ENCODE measurements at regions not wholly inside any gene's neighbourhood (a gene's known extent, or its start where the extent isn't known, plus 50 kb on each side); places are given as distances from the start of the nearest gene placed in this dataset.

DNA sequence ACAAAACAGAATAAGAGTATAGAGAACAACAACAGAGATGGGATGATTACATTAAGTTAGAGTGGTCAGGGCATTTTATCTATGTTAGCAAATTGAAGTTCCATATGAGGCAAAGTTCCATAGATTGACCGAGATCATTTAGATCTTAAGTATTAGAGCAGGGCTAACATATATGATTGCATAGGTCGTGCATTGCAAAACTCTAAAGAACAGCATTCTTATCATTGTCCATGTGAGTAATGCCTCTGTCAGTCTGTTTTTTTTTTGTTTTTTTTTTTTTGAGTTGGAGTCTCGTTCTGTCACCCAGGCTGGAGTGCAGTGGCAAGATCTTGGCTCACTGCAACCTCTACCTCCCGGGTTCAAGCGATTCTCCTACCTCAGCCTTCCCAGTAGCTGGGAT lies 341.7 kb upstream of the KCNH8 start:
- H3K27ac Mint-ChIP-seq (ENCODE audit: unreplicated experiment) = no peak overlapping the region
- H3K4me3 Mint-ChIP-seq = no peak overlapping the region
- no peak for DNase-seq (ENCODE audit: low read depth, low spot score)
- H3K27me3 Mint-ChIP-seq (ENCODE audit: low read depth) = no peaks in the 10 kb centered on the region
- TF ChIP-seq, protein P1, sequence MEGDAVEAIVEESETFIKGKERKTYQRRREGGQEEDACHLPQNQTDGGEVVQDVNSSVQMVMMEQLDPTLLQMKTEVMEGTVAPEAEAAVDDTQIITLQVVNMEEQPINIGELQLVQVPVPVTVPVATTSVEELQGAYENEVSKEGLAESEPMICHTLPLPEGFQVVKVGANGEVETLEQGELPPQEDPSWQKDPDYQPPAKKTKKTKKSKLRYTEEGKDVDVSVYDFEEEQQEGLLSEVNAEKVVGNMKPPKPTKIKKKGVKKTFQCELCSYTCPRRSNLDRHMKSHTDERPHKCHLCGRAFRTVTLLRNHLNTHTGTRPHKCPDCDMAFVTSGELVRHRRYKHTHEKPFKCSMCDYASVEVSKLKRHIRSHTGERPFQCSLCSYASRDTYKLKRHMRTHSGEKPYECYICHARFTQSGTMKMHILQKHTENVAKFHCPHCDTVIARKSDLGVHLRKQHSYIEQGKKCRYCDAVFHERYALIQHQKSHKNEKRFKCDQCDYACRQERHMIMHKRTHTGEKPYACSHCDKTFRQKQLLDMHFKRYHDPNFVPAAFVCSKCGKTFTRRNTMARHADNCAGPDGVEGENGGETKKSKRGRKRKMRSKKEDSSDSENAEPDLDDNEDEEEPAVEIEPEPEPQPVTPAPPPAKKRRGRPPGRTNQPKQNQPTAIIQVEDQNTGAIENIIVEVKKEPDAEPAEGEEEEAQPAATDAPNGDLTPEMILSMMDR (conservative IDR thresholded peaks at IDR 0.05) = no peak
- peaks cover 3% of the 10 kb centered on the region for H3K36me3 Mint-ChIP-seq (ENCODE audit: low read depth)
- no peaks in the 10 kb centered on the region for H3K9me3 Mint-ChIP-seq
- no peaks in the 10 kb centered on the region for H3K4me1 Mint-ChIP-seq

DNA sequence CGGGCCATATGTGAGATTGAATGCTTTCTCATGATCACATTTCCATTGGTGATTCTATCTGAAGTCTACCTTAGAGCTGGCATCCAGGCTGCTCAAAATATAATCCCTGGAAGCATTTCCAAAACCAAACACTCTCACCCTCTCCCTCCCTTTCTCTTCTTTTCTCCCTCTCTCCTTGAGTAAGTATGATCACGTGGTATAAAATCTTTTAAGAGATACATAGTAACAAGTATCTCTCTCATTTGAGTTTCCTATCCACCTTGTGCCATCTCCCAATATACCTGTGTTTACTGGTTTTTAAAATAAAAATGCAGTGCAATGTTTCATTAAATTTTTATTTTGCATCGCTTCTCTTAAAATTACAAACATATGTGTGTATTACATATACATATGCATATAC lies 350.9 kb upstream of the KCNH8 start:
- H3K9me3 Mint-ChIP-seq = no peaks in the 10 kb centered on the region
- no peak overlapping the region for H3K27ac Mint-ChIP-seq (ENCODE audit: unreplicated experiment)
- H3K4me1 Mint-ChIP-seq = no peaks in the 10 kb centered on the region
- TF ChIP-seq, protein P1 (conservative IDR thresholded peaks at IDR 0.05) = no peak
- no peaks in the 10 kb centered on the region for H3K36me3 Mint-ChIP-seq (ENCODE audit: low read depth)
- DNase-seq (ENCODE audit: low read depth, low spot score) = no peak
- no peak overlapping the region for H3K4me3 Mint-ChIP-seq
- no peaks in the 10 kb centered on the region for H3K27me3 Mint-ChIP-seq (ENCODE audit: low read depth)

DNA sequence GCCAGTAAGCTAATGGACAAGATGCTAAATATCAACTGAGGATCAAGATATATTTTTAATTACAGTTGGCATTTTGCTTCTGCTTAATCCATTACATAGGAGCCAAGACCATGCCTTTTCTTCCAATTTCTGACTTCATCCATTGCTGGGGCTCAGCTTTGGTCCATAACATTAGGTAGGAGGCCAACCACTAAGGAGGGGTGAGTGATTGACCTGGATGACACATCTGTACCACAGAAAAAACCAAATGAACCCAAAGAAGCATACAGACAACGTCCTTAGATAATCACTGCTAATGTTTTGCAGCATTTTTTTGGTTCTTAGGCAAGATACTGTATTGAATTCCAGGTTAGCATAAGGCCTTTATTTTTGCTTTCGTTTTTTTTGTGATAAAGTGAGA lies 353.2 kb upstream of the KCNH8 start:
- H3K27ac Mint-ChIP-seq (ENCODE audit: unreplicated experiment) = no peak overlapping the region

DNA sequence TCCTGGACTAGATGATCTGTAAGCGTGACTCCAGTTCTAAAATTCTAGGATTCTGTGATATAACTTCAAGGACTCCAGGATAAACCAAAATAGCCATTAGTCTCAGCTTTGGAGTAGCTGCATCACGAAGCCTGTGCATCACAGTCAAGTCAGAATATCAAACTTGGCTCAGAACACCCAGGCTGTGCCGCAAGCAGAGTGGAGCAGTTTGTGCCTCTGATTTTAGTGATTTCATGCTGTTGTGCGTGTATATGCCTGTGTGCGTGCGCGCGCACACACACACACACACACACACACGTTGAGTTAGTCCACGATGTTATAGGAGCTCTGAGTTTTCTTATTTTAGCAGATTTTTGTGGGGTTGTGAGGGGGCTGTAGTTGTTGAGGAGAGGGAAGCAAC lies 356.6 kb upstream of the KCNH8 start:
- H3K36me3 Mint-ChIP-seq (ENCODE audit: low read depth) = no peaks in the 10 kb centered on the region
- H3K27me3 Mint-ChIP-seq (ENCODE audit: low read depth) = peaks cover 5% of the 10 kb centered on the region

More for the DNA sequence above, 353.2 kb upstream of the KCNH8 start:
- peaks cover 3% of the 10 kb centered on the region for H3K27me3 Mint-ChIP-seq (ENCODE audit: low read depth)
- no peak for DNase-seq (ENCODE audit: low read depth, low spot score)
- TF ChIP-seq, protein P1 (conservative IDR thresholded peaks at IDR 0.05) = no peak
- no peaks in the 10 kb centered on the region for H3K9me3 Mint-ChIP-seq
- H3K4me3 Mint-ChIP-seq = no peak overlapping the region
- H3K36me3 Mint-ChIP-seq (ENCODE audit: low read depth) = no peaks in the 10 kb centered on the region
- no peaks in the 10 kb centered on the region for H3K4me1 Mint-ChIP-seq

DNA sequence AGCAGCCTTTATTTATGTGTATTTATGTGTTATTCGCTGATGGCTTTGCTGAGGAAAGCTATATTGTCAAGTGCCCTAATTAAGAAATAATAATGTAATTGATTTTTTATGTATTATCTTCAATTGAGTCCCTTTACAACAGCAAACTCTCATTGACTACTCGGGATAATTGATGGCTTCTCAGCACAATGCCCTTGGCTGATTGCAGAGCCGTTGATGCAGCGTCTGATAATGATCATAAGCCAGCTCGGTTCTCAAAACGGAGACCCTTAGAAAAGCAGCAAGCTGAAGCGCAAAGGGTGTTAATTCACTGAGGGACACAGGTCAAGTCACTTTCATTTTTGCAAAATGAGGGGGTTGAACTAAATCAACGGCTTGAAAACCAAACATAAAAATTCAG lies 357.1 kb upstream of the KCNH8 start:
- TF ChIP-seq, protein P1 (conservative IDR thresholded peaks at IDR 0.05) = no peak
- DNase-seq (ENCODE audit: low read depth, low spot score) = no peak
- no peak overlapping the region for H3K27ac Mint-ChIP-seq (ENCODE audit: unreplicated experiment)
- peaks cover 8% of the 10 kb centered on the region for H3K9me3 Mint-ChIP-seq
- H3K4me1 Mint-ChIP-seq = no peaks in the 10 kb centered on the region
- H3K36me3 Mint-ChIP-seq (ENCODE audit: low read depth) = no peaks in the 10 kb centered on the region
- H3K4me3 Mint-ChIP-seq = no peak overlapping the region
- peaks cover 5% of the 10 kb centered on the region for H3K27me3 Mint-ChIP-seq (ENCODE audit: low read depth)

More for the DNA sequence above, 356.6 kb upstream of the KCNH8 start:
- DNase-seq (ENCODE audit: low read depth, low spot score) = no peak
- Mint-ChIP-seq H3K9me3 (peaks cover 8% of the 10 kb centered on the region), H3K27ac (ENCODE audit: unreplicated experiment) (no peak overlapping the region), H3K4me3 (no peak overlapping the region), H3K4me1 (no peaks in the 10 kb centered on the region)
- TF ChIP-seq, protein P1 (conservative IDR thresholded peaks at IDR 0.05) = no peak

DNA sequence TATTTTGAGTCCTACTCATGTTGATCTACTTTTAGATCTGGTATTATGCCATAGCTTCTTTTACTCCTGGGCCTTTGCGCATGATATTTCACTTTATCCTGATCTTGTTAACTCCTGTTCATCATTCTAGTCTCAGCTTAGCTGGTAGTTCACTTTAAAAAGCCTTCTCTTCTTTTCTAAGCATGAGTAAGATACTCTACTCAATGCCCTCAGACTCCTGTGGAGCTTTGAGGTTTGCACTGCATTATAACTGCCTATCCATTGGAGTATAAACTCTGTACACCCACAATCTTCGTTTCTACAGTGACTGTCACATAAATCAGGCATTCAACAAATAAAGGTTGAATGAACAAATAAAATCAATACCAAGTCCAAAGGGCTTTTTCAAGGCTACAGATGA lies 357.9 kb upstream of the KCNH8 start:
- TF ChIP-seq, protein P1 (conservative IDR thresholded peaks at IDR 0.05) = no peak
- Mint-ChIP-seq H3K27ac (ENCODE audit: unreplicated experiment) (no peak overlapping the region), H3K9me3 (peaks cover 8% of the 10 kb centered on the region), H3K4me3 (no peak overlapping the region), H3K36me3 (ENCODE audit: low read depth) (no peaks in the 10 kb centered on the region), H3K27me3 (ENCODE audit: low read depth) (peaks cover 5% of the 10 kb centered on the region), H3K4me1 (no peaks in the 10 kb centered on the region)
- no peak for DNase-seq (ENCODE audit: low read depth, low spot score)

Measured in neural crest cell (in vitro differentiated cells).